Hematopoietic multipotent progenitor cell treated with erythropoietin and hydrocortisone succinate and interleukin-3 and kit ligand, for 6 days (in vitro differentiated cells): ENCODE measurements at regions not wholly inside any gene's neighbourhood (a gene's known extent, or its start where the extent isn't known, plus 50 kb on each side); places are given as distances from the start of the nearest gene placed in this dataset.

Experiments used
- DNase-seq: peaks from one replicate; pipeline ENCODE4 v3.0.0-alpha.2; 2015

GRCh38 chr5:165502893-165503691, 1997.7 kb downstream of the MAT2B start:
- DNase-seq, result no peak

GRCh38 chr5:165504674-165505073, 1999.3 kb downstream of the MAT2B start:
- no peak for DNase-seq

- DNase-seq, result peak; percentile 4
Measured at GRCh38 chr5:165508286-165508685, 2002.9 kb downstream of the MAT2B start.

GRCh38 chr5:165508861-165509260, 2003.4 kb downstream of the MAT2B start:
- no peak for DNase-seq

DNA sequence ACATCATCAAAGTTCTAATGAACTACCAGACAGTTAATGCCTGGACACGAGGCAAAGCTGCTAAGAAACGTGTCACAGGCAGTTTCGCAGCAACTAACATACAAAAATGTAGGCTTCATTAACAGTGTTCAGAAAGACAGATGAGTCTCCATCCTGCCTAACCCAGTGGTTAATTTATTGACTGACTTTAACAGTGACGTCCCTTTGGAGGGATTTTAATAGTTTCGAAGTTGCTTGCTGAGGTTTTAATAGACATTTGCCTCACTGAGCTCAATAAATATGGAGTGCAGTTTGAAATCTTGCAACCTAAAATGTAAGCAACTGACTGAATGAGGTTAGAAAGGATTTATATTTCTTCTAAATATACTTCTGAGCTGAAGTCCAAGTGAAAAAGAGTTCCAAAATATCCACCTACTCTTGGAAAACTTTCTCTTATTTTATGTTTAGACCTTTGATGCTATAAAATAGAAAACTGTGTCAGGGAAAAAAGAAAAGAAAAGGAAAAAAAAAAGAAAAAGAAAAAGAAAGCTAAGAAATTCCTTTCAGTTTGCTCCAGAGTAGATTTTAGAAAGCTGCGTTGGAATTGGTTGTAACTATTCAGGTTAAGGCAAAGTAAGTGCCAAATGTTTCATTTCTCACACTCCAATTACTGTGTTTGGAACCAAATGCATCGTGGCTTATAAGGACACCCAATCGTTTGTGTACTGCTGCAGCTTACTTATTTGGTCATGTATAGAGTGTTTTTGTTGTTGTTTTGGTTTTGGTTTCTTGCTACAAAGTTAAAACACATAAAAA, 2016.6 kb downstream of the MAT2B start:
- no peak for DNase-seq

- DNase-seq, result peak; percentile 65
Measured at GRCh38 chr5:165525271-165525670, 2019.9 kb downstream of the MAT2B start.

- no peak for DNase-seq
Measured at GRCh38 chr5:165526357-165526756, 2020.9 kb downstream of the MAT2B start.

GRCh38 chr5:165527577-165527976, 2022.2 kb downstream of the MAT2B start:
- DNase-seq, result no peak

GRCh38 chr5:165538065-165538464, 2032.6 kb downstream of the MAT2B start:
- no peak for DNase-seq

- DNase-seq, result peak; percentile 75
Measured at GRCh38 chr5:165559645-165560044, 2054.2 kb downstream of the MAT2B start.

DNA sequence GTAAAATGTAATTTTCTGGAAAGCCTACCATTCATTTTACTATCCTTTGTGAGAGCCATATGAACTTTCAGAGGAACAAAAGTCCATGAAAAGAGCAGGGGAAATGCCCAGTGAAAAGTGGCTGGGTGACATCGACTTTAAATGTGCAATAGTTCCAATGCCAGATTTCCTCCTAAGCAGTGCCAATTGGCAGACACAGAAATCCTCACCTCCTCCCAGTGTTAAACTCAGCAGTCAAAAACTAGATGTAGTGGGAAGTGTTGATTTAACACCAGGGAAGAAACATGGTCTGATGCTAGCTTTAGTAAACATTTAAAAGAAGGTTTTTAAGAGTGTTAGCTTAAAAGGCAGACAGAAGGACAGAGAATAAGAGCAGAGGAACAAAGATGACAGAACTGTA, 2055.2 kb downstream of the MAT2B start:
- DNase-seq, result no peak

- no peak for DNase-seq
Measured at GRCh38 chr5:165565911-165566310, 2060.5 kb downstream of the MAT2B start.

GRCh38 chr5:165569551-165569950, 2064.1 kb downstream of the MAT2B start:
- DNase-seq, result no peak

- DNase-seq, result no peak
Measured at GRCh38 chr5:165573445-165573844, 2068.0 kb downstream of the MAT2B start.

GRCh38 chr5:165574100-165574499, 2068.7 kb downstream of the MAT2B start:
- DNase-seq, result no peak

- DNase-seq, result no peak
Measured at GRCh38 chr5:165576678-165577275, 2071.4 kb downstream of the MAT2B start.

GRCh38 chr5:165579911-165580310, 2074.5 kb downstream of the MAT2B start:
- DNase-seq, result no peak

DNA sequence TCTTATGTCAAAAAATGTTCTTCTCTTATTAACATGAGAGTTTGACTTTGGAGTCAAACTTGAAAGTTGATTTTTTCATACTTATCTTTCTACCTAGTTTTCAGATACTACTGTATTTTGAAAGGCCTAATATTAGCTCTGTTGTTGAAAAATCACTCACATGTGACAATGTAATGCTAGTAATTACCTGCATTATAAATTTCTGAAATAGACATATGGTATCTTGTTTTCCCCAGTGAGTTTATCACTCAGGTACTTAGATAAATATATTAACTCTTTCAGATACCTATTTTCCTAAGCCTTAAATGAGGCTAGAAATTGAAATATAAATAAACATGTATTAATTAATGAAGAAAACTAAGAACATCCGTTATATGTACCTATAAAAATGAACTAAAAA, 2089.3 kb downstream of the MAT2B start:
- no peak for DNase-seq

DNA sequence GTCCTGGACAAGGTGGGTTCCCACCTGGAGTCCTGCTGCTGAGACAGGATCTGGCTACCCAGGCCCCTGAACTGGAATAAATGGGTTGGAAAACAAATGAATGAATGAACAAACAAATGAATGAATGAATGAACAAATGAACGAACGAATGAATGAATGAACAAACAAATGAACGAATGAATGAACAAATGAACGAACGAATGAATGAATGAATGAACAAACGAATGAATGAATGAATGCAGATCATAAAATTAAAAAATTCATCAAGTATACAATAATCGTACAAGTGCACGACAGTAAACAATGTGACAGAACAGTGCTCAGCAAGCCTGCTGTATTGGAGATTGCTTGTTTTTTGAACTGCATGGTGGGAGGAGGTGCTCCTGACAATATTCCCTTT, 2097.1 kb downstream of the MAT2B start:
- DNase-seq, result no peak

- no peak for DNase-seq
Measured at GRCh38 chr5:165607026-165607425, 2101.6 kb downstream of the MAT2B start.

DNA sequence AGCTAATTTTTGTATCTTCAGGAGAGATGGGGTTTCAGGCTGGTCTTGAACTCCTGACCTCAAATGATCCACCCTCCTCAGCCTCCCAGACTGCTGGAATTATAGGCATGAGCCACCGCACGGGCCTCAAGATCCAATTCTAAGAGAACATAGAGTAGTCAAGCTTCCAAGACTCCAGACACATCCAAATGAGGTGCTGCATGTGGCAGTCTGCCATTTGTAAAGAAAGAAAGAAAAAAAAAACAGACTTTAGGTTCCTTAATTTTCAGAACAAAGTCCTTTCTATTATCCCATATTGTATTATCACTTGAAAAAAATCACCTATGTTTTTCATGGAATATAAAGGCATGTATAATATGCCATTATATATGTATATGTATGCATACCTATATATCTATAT, 2104.5 kb downstream of the MAT2B start:
- no peak for DNase-seq

DNA sequence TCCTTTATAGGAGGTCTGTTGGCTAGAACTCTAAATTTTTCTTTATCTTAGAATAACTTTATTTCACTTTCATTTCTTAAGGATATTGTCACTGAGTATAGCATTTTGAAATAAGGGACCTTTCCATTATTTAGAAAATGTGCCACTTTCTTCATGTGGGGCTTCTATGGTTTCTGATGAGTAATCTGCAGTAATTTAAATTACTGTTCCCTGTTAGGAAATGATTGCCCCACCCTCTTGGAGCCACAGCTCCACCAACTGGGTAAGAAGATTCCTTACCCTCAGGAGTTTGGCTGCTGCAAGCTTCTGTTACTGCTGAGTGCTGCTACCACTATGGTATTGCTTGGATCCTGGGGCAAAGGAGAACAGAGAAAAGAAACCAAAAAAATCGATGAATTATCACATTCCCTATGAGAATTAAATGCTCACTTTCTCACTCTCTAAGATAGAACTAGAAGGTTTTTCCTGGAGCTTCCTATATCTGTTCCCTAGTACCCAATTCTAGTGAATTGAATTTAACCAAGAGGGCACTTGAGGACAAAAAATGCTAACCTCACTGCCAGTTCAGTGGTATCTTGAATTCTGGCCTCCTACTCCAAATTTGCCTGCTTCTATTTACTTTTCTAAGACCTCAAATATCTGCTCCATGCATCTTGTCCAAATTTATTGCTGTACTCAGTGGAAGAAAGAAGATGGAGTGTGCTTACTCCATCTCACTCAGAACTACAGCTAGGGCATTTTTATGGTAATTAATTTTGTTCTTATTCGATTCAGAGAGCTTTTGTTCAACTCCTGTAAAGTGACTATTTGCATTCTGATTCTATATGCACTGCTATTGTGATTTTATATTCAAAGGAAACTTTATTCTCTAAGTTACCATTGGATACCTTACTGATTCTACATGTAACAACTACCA, 2111.3 kb downstream of the MAT2B start:
- DNase-seq, result no peak

GRCh38 chr5:165617491-165617890, 2112.1 kb downstream of the MAT2B start:
- no peak for DNase-seq
